Cardiac muscle cell (in vitro differentiated cells and primary cell): ENCODE measurements at regions not wholly inside any gene's neighbourhood (a gene's known extent, or its start where the extent isn't known, plus 50 kb on each side); places are given as distances from the start of the nearest gene placed in this dataset.

Experiments used
- DNase-seq, 2 donors: peaks; one replicate each; pipeline versions ENCODE4 v3.0.0 to v3.0.0-alpha.2; 2010 to 2017; ENCODE audit warnings: low read depth in 1 of 2, low spot score in 1 of 2
- H3K27ac ChIP-seq: fragments of 200-600 bp; sonication (generic); 2 replicates; pipeline ENCODE4 v1.5.1; 2016
- H3K27me3 ChIP-seq: fragments of 200-600 bp; sonication (generic); 2 replicates; pipeline ENCODE4 v1.6.0; 2016; ENCODE audit warnings: control low read depth
- H3K36me3 ChIP-seq: fragments of 200-600 bp; sonication (generic); 2 replicates; pipeline ENCODE4 v1.5.1; 2016; ENCODE audit warnings: control low read depth
- H3K4me1 ChIP-seq: fragments of 200-600 bp; sonication (generic); 2 replicates; pipeline ENCODE4 v1.8.1; 2017; ENCODE audit warnings: low read depth, mild to moderate bottlenecking, mixed run types
- H3K4me3 ChIP-seq: fragments of 200-600 bp; sonication (generic); 2 replicates; pipeline ENCODE4 v1.5.1; 2016; ENCODE audit warnings: mild to moderate bottlenecking
- H3K9me3 ChIP-seq: fragments of 200-600 bp; sonication (generic); 2 replicates; pipeline ENCODE4 v1.5.1; 2017; ENCODE audit warnings: low read depth, mild to moderate bottlenecking, control low read depth
- CTCF ChIP-seq: IDR thresholded peaks from 2 replicates; pipeline ENCODE4 v1.5.1; 2012; ENCODE audit warnings: low read depth, mild to moderate bottlenecking, low read length

DNA sequence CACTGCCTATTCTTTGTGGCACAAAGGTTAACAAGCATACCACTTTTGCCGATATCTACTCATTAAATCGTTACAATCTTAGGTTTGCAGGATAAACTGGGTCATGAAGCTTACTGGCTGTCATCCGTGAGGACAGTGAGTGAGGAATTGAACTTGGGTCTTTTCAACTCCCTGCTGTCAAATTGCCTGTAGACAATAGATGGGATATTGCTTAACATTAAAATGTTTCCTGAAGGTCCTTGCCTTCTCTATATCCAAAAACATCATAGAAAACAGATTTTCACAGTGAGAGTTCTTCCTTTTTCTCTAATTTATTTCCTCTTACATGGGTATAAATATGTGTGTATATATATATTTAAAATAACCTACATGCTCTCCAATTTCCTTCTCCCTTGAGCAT is 257.8 kb downstream of the LMO4 start:
- Histone ChIP-seq H3K27ac (no peak overlapping the region), H3K9me3 (no peaks in the 10 kb centered on the region), H3K4me1 (no peaks in the 10 kb centered on the region), H3K4me3 (no peak overlapping the region), H3K36me3 (no peaks in the 10 kb centered on the region), H3K27me3 (no peaks in the 10 kb centered on the region)
- DNase-seq = no peak
- no peak for TF ChIP-seq CTCF

DNA sequence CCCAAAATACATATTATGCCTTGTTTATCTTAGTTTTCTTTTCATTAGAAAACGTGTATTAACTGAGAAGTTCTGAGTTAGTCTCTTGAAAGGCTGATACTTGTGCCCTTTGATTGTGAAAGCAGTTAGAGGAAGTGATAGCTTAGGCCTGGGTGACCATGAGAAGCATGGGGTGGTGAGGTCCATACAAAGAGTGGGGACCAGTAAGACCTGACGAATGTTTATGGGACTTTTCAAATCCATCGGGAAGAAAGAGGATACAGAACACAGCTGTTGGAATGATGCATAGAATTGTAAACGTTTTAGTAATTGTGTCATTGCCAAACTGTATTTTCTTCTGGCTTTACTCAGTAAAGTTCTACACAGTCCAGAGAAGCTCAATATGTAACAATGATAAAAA is 259.8 kb downstream of the LMO4 start:
- no peak for DNase-seq
- Histone ChIP-seq H3K36me3 (no peaks in the 10 kb centered on the region), H3K4me3 (no peak overlapping the region), H3K27me3 (no peaks in the 10 kb centered on the region), H3K9me3 (no peaks in the 10 kb centered on the region), H3K27ac (no peak overlapping the region), H3K4me1 (no peaks in the 10 kb centered on the region)
- TF ChIP-seq CTCF = no peak

- peaks cover 3% of the 10 kb centered on the region for H3K4me1 ChIP-seq
- no peak for TF ChIP-seq CTCF
These were observed 262.8 kb downstream of the LMO4 start for GRCh38 chr1:87591492-87591891.

GRCh38 chr1:87592156-87592555 is 263.5 kb downstream of the LMO4 start:
- H3K4me1 ChIP-seq = peaks cover 3% of the 10 kb centered on the region
- H3K27ac ChIP-seq = no peak overlapping the region
- H3K4me3 ChIP-seq = no peak overlapping the region
- H3K9me3 ChIP-seq = no peaks in the 10 kb centered on the region
- no peak for TF ChIP-seq CTCF
- no peaks in the 10 kb centered on the region for H3K36me3 ChIP-seq
- no peak for DNase-seq
- H3K27me3 ChIP-seq = no peaks in the 10 kb centered on the region

More at GRCh38 chr1:87591492-87591891, 262.8 kb downstream of the LMO4 start:
- no peak for DNase-seq
- Histone ChIP-seq H3K27ac (no peak overlapping the region), H3K27me3 (no peaks in the 10 kb centered on the region), H3K9me3 (no peaks in the 10 kb centered on the region), H3K4me3 (no peak overlapping the region), H3K36me3 (no peaks in the 10 kb centered on the region)

- no peak for TF ChIP-seq CTCF
- no peak overlapping the region for H3K27ac ChIP-seq
- H3K4me3 ChIP-seq = no peak overlapping the region
- H3K27me3 ChIP-seq = no peaks in the 10 kb centered on the region
- H3K9me3 ChIP-seq = no peaks in the 10 kb centered on the region
- H3K36me3 ChIP-seq = no peaks in the 10 kb centered on the region
- H3K4me1 ChIP-seq = peaks cover 3% of the 10 kb centered on the region
- DNase-seq = no peak
These were observed 266.2 kb downstream of the LMO4 start for GRCh38 chr1:87594736-87595383.

DNA sequence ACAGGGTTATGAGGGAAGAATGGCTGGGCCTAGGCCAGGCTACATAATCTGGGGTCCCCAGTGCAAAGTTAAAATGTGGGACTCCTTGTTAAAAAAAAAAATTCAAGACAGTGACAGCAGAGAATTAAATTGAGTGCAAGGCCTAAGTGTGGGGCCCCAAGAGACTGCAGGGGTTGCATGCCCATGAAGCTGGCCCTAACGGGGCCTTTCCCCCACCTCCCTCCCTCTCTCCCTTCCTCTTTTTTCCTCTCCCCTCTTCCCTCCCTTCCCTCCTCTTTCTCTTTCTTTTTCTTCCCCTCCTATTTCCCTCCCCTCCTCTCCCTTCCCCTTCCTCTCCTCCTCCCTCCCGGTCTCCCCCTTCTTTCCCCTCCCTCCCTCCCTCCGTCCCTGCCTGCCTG is 266.7 kb downstream of the LMO4 start:
- DNase-seq = no peak
- H3K27ac ChIP-seq = no peak overlapping the region

More for the DNA sequence above, 266.7 kb downstream of the LMO4 start:
- Histone ChIP-seq H3K27me3 (no peaks in the 10 kb centered on the region), H3K9me3 (no peaks in the 10 kb centered on the region), H3K4me1 (peaks cover 3% of the 10 kb centered on the region), H3K4me3 (no peak overlapping the region), H3K36me3 (no peaks in the 10 kb centered on the region)
- TF ChIP-seq CTCF = no peak
